Skin epidermis (tissue), 12 donors: ENCODE measurements at regions not wholly inside any gene's neighbourhood (a gene's known extent, or its start where the extent isn't known, plus 50 kb on each side); places are given as distances from the start of the nearest gene placed in this dataset.
"Not testable (repeated sequence)": the region's sequence is repeated elsewhere in the genome, so short reads cannot be mapped to it uniquely, and the experiment has no call there.

Source experiments
- H3K27ac ChIP-seq, 21 experiments: fragments of 200-600 bp; sonication (generic) in 11 of 21; one replicate each; pipeline ENCODE4 v1.5.0; 2020; ENCODE audit warnings: mild to moderate bottlenecking in 3 of 21, inconsistent platforms in 2 of 21, moderate library complexity in 2 of 21
- H3K4me3 ChIP-seq, 7 experiments: fragments of 200-600 bp; sonication (generic) in 2 of 7; one replicate each; pipeline ENCODE4 v1.5.0; 2020; ENCODE audit warnings: inconsistent platforms in 2 of 7, mild to moderate bottlenecking in 2 of 7, moderate library complexity in 1 of 7

- not testable (repeated sequence) for H3K4me3 ChIP-seq, H3K27ac ChIP-seq
These were observed 52.3 kb upstream of the MARK1 start for GRCh38 chr1:220475608-220476007.

- not testable (repeated sequence) for H3K4me3 ChIP-seq, H3K27ac ChIP-seq
These were observed 52.8 kb upstream of the MARK1 start for GRCh38 chr1:220475141-220475540.

DNA sequence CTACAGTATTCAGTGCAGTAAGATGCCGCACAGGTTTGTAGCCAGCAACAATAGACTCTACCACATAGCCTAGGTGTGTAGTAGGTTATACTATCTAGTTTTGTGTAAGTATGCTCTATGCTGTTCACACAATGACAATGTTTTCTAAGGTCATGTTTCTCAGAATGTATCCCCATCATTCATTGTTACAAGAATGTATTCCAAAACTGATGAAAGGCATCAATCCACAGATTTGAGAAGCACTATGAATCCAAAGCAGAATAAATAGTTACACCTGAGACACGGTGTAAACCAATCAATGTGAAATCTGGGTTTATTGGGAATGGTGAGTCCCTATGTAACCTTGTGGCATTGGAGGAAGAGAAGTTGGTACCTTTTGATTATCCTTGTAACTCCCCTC is 54.5 kb upstream of the MARK1 start:
- no peak overlapping the region for H3K4me3 ChIP-seq
- no peak overlapping the region for H3K27ac ChIP-seq

- H3K4me3 ChIP-seq: peak overlapping the region in 1 of 7 experiments; percentile 2
These were observed 65.2 kb upstream of the MARK1 start for GRCh38 chr1:220462752-220463151.

GRCh38 chr1:220458936-220459335 is 69.0 kb upstream of the MARK1 start:
- Histone ChIP-seq H3K4me3 (no peak overlapping the region), H3K27ac (no peak overlapping the region)

More at GRCh38 chr1:220462752-220463151, 65.2 kb upstream of the MARK1 start:
- no peak overlapping the region for H3K27ac ChIP-seq

DNA sequence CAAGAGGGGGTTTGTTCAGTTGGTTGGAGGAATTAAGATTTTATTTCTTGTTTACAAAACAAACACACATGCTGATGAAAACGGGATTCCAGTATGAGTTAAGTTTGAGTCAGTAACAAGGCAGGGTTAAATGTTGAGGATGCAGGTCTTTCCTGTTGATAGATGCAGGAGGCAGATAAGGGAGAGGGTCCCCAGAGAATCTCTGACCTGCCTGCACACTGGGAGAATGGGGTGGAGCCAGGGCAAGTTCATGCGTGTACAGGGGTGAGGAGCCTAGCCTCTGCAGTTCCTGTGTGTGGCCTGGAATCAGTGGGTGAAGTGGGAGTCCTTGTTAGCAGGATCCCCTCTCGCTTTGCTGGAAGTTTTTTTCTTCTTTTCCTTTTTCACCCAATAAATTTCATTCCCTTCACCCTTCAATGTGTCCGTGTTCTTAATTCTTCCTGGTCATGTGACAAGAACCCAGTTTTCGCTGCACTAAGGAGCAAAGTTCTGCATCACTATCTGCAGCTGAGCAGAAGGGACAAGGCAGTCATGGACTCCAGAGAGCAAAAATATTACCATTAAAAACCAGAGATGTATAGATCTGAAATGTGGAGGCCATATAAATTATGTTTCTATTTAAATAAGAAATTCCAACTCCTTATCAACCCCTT is 69.9 kb upstream of the MARK1 start:
- no peak overlapping the region for H3K4me3 ChIP-seq
- no peak overlapping the region for H3K27ac ChIP-seq

DNA sequence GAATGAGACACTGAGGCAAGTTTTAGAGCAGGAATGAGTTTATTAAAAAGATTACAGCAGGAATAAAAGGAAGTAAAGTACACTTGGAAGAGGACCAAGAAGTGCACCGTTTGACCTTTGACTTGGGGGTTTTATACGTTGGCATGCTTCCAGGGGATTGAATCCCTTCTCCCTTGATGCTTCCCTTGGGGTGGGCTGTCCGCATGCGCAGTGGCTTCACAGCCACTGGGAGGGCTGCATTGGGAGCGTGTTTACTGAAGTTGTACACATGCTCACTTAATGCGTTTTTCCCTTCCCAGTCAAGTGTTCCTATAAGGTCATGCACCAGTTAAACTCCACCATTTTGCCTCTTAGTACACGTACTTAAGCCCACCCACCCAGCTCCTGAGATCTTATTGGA is 72.4 kb upstream of the MARK1 start:
- no peak overlapping the region for H3K4me3 ChIP-seq

GRCh38 chr1:220454155-220454777 is 73.7 kb upstream of the MARK1 start:
- Histone ChIP-seq H3K4me3 (no peak overlapping the region), H3K27ac (no peak overlapping the region)

More for the DNA sequence above, 72.4 kb upstream of the MARK1 start:
- H3K27ac ChIP-seq: no peak overlapping the region

DNA sequence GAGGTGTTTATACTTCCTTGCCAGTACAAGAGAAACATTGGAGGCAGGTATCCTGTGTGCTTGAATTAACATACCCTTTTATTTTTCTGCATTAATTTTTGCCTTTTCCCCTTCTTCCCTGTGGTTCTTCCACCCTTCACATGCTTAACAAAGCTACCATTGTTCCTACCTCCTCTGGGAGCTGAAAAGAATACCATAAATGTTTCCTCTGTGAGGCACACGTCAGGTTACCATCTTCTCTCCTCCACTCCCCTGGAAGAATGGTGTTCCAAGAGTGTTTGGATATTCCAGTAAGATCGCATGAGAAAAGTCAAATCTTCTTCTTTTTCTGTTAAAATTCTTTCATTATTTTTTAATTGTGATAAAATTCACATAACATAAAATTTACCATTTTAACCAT is 74.6 kb upstream of the MARK1 start:
- no peak overlapping the region for H3K4me3 ChIP-seq
- no peak overlapping the region for H3K27ac ChIP-seq

DNA sequence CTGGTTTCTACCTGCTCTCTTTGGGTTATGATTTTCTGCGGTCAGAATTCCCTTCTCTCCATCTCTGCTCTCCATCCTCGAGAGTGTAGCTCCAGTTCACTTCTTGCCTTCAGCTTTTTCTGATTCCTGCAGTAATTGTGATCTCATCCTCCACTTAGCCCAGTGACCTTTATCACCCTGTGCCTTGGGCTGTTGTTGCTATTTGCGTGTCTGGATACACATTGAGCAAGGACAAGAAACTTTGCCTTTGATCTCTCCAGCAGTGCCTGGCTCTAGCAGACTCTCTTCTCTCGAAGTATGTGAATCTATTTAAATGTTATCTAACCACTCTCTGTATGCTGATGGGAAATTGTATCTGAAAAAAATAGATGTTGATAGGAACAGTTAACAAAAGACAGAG is 76.4 kb upstream of the MARK1 start:
- H3K4me3 ChIP-seq: no peak overlapping the region
- no peak overlapping the region for H3K27ac ChIP-seq

GRCh38 chr1:220450927-220451326 is 77.0 kb upstream of the MARK1 start:
- H3K4me3 ChIP-seq: no peak overlapping the region
- no peak overlapping the region for H3K27ac ChIP-seq

DNA sequence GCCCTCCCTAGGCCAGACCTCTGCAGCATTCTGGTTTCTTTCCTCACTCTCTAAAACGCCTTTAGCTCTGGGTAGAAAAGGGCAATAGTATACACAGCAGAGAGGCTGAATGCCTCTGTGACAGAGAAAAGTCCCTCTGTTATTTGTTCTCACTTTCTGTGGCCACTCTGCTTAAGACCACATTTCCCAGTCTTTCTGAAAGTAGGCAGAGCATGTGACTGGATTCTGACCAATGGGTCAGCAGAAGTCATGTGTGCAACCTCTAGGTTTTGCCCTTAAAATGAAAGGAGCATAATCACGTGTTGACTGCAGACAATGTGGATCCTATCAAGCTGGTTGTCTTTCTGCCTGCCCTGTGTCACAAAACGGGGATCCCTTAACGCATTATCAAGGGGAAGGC is 79.7 kb upstream of the MARK1 start:
- no peak overlapping the region for H3K4me3 ChIP-seq
- no peak overlapping the region for H3K27ac ChIP-seq

- H3K27ac ChIP-seq, H3K4me3 ChIP-seq: not testable (repeated sequence)
These were observed 83.3 kb upstream of the MARK1 start for GRCh38 chr1:220444586-220444985.

DNA sequence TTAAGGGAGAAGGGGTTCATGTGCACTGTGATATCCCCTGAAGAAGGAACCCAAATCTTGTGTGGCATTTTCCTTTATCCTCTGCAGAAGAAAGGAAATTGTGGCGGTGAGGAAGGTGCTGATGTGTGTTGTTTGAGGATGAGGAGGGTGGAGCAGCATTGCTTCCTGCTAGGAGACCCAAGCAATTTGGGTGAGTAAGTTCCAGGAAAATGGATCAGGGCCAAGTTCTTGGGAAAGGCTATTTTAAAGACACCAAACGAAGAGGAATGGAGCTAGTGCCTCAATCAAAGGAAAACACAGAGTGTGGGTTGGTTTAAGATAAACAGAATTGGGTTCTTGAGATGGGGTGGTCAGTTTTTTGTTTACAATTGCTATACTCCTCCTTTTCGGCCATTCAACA is 86.7 kb upstream of the MARK1 start:
- Histone ChIP-seq H3K4me3 (no peak overlapping the region), H3K27ac (no peak overlapping the region)

GRCh38 chr1:220438741-220439140 is 89.2 kb upstream of the MARK1 start:
- H3K4me3 ChIP-seq: no peak overlapping the region
- H3K27ac ChIP-seq: no peak overlapping the region

DNA sequence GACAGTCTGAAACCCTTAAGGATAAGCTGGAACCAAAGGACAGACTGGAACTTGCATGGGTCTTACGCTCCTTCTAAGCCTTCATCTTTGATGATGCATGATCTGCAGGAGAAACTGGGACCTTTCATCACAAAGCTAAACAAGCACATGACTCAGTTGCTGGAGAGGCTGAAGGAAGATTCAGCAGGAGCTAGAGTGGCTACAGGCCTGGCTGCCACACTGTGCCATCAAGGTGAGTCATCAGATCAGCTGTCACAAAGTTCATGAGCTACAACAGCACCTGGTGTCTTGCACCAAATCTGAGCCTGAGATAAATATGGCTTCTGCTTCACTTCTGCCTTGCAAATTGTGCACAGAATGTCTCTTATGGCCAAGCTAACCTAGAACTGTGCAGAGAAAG is 95.5 kb upstream of the MARK1 start:
- H3K4me3 ChIP-seq: no peak overlapping the region
- H3K27ac ChIP-seq: no peak overlapping the region

DNA sequence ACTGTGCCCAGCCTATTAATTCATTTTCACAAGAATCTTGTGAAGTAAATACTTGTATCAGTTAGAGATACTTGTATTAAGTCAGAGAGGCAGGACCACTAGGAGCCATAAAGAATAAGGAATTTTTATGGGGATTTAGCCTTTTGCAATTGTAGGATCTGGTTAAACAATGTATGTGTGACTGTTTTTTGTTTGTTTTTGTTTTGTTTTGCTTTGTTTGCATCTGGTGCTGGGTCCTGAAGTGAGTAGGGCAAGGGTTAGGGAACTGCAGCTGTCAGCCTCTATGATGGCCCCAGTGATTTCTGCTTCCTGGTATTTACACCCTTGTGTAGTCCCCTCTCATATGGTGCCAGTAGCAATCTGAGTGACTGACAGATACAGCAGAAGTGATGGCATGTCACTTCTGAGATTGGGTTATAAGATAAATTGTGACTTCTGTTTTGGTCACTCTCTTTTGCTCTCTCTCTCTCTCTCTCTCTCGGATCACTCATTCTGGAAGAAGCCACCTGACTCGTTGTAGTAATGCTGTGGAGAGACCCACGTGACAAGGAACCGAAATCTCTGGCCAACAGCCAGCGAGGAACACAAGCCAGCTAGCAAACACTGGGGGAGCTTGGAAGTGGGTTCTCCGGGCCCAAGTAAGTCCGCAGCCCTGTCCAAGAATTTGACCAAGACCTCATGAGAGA is 96.2 kb upstream of the MARK1 start:
- Histone ChIP-seq H3K27ac (no peak overlapping the region), H3K4me3 (no peak overlapping the region)

- H3K27ac ChIP-seq: no peak overlapping the region
- H3K4me3 ChIP-seq: no peak overlapping the region
These were observed 97.3 kb upstream of the MARK1 start for GRCh38 chr1:220430586-220430985.

DNA sequence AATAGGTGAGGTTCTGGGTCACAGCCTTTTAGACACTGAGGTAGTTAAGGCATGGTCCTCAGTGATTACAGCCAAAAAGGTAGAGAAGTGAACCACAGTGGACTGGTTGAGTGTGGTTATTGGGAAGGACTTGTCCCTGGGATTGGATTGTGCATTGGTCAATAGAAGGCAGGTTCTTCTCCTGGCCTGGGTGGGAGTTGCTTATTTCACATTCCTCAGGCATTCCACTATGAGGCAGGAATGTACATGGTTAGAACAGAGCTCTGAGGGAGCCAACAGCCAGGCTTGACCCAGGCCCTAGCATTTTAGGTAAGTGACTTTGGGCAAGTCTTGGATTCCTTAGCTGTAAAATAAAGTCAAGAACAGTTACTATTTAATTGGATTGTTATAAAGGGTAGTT is 97.9 kb upstream of the MARK1 start:
- Histone ChIP-seq H3K4me3 (no peak overlapping the region), H3K27ac (no peak overlapping the region)

- Histone ChIP-seq H3K4me3 (no peak overlapping the region), H3K27ac (peak overlapping the region in 1 of 21 experiments; percentile 35)
These were observed 100.9 kb upstream of the MARK1 start for GRCh38 chr1:220426989-220427388.

DNA sequence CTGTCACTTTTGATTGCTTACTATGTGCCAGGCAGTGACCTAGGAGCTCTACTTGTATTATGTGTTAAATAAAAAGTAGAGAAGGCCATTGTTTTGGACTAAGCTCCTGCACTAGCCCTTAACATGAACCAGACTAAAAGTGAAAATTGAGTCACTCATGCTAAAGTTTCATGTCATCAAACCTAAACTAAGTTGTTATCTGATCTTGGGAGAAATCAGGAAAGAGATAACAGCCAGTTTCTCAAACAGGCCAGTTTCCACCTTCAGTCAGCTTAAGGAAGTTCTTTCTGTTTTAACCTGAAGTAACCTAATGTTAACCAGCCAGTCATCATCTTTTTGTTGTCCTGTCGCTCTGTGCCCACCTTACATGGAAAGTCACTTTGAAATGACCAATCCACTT is 102.1 kb upstream of the MARK1 start:
- H3K4me3 ChIP-seq: no peak overlapping the region
- no peak overlapping the region for H3K27ac ChIP-seq
